WERI-Rb-1 (cell line): ENCODE measurements at regions not wholly inside any gene's neighbourhood (a gene's known extent, or its start where the extent isn't known, plus 50 kb on each side); places are given as distances from the start of the nearest gene placed in this dataset.
"Not testable (repeated sequence)": the region's sequence is repeated elsewhere in the genome, so short reads cannot be mapped to it uniquely, and the experiment has no call there.

Source experiments
- DNase-seq: peaks from one replicate; pipeline ENCODE4 v3.0.0-alpha.2; 2020
- H3K27ac ChIP-seq: fragments of 250-450 bp; sonication (Bioruptor Pico); 2 replicates; pipeline ENCODE4 v1.5.1; 2020; ENCODE audit warnings: mild to moderate bottlenecking, moderate library complexity
- H3K27me3 ChIP-seq: fragments of 250-450 bp; sonication (Bioruptor Pico); 2 replicates; pipeline ENCODE4 v1.5.1; 2021; ENCODE audit warnings: mild to moderate bottlenecking, low read depth, moderate library complexity; ENCODE audit not compliant: insufficient read depth, severe bottlenecking
- H3K36me3 ChIP-seq: fragments of 250-450 bp; sonication (Bioruptor Pico); 2 replicates; pipeline ENCODE4 v1.5.1; 2020; ENCODE audit warnings: mild to moderate bottlenecking, moderate library complexity
- H3K4me3 ChIP-seq: 2 replicates; pipeline ENCODE4 v1.5.1; 2011; ENCODE audit warnings: low read depth, mild to moderate bottlenecking, control low read depth, low read length
- H3K9me3 ChIP-seq: fragments of 250-450 bp; sonication (Bioruptor Pico); 2 replicates; pipeline ENCODE4 v1.5.1; 2021; ENCODE audit warnings: mild to moderate bottlenecking, moderate library complexity; ENCODE audit not compliant: severe bottlenecking
- TF ChIP-seq, protein P1 (sequence below): IDR thresholded peaks from 2 replicates; pipeline ENCODE4 v1.5.1; 2011; ENCODE audit warnings: low read depth, mild to moderate bottlenecking, control low read depth, inconsistent platforms, low read length

DNA sequence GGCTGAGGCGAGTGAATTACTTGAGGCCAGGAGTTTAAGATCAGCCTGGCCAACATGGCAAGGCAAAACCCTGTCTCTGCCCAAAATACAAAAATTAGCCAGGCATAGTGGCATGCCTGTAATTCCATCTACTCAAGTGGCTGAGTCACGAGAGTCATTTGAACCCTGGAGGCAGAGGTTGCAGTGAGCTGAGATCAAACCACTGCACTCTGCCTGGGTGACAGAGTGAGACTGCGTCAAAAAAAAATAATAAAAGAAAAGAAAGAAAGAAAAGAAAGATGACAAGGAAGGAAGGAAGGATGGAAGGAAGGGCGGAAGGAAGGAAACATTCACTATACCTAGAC is 159.6 kb upstream of the CNOT2 start:
- no peaks in the 10 kb centered on the region for H3K36me3 ChIP-seq
- no peaks in the 10 kb centered on the region for H3K9me3 ChIP-seq
- H3K4me3 ChIP-seq: no peak overlapping the region
- no peak for DNase-seq
- TF ChIP-seq, protein P1, sequence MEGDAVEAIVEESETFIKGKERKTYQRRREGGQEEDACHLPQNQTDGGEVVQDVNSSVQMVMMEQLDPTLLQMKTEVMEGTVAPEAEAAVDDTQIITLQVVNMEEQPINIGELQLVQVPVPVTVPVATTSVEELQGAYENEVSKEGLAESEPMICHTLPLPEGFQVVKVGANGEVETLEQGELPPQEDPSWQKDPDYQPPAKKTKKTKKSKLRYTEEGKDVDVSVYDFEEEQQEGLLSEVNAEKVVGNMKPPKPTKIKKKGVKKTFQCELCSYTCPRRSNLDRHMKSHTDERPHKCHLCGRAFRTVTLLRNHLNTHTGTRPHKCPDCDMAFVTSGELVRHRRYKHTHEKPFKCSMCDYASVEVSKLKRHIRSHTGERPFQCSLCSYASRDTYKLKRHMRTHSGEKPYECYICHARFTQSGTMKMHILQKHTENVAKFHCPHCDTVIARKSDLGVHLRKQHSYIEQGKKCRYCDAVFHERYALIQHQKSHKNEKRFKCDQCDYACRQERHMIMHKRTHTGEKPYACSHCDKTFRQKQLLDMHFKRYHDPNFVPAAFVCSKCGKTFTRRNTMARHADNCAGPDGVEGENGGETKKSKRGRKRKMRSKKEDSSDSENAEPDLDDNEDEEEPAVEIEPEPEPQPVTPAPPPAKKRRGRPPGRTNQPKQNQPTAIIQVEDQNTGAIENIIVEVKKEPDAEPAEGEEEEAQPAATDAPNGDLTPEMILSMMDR: no peak
- H3K27me3 ChIP-seq: no peaks in the 10 kb centered on the region
- H3K27ac ChIP-seq: no peak overlapping the region

DNA sequence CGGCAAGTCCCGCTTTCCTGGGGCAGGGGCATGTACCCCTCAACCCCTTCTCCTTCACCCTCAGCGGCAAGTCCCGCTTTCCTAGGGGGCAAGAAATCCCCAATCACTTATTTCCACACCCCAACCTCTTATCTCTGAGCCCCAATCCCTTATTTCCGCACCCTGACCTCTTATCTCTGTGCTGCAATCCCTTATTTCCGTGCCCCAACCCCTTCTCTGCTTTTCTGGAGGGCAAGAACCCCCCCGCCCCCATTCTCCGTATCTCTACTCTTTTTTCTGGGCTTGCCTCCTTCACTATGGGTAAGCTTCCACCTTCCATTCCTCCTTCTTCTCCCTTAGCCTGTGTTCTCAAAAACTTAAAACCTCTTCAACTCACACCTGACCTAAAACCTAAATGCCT is 156.9 kb upstream of the CNOT2 start:
- H3K27me3 ChIP-seq, DNase-seq, H3K9me3 ChIP-seq, H3K27ac ChIP-seq, H3K36me3 ChIP-seq, H3K4me3 ChIP-seq: not testable (repeated sequence)

DNA sequence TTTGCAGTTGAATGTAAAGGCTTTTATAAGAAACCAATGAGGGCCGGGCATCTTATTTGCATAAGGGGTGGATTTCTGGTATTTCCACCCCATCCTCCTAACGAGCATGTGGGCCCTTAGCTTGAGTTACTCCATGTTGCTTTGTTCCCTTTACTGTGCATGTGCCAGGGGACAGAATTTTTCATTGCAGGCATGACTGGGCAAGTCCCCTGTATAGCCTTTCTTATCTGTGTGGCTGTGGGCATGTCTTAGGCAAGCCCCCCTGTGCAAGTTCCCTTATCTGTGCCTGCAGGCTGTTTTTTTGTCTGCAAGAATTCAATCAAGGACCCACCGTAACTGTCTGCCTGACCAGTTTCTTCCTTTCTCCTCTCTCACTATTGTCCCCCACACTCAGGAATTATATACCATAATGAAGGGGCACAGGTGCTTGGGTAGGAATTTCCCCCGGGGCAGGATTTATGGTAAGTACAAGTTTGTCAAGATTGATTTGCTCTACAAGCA is 152.2 kb upstream of the CNOT2 start:
- no peaks in the 10 kb centered on the region for H3K27me3 ChIP-seq
- DNase-seq: no peak
- H3K36me3 ChIP-seq: no peaks in the 10 kb centered on the region
- H3K4me3 ChIP-seq: no peak overlapping the region
- peak overlapping the region; percentile 39 for H3K27ac ChIP-seq
- TF ChIP-seq, protein P1: no peak
- H3K9me3 ChIP-seq: no peaks in the 10 kb centered on the region

DNA sequence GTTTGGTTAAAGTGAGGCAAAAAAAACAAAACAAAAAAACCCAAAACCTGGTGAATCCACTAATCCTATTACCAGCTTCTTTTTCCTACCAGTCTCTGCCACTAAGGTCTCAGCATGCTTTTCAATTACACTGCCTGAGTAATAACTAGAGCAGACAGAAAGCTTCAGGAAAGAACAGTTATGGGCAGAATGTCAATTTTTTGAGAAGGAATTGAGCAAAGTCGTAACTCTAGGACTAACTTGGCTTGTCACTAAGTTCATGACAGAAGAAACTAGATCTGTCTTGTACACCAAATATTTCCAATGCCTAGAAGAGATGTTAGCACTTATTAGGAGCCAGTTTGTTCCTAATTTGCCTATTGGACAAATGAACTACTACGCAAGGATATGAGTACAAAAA is 148.8 kb upstream of the CNOT2 start:
- H3K27ac ChIP-seq: no peak overlapping the region
- TF ChIP-seq, protein P1: no peak
- no peaks in the 10 kb centered on the region for H3K9me3 ChIP-seq

DNA sequence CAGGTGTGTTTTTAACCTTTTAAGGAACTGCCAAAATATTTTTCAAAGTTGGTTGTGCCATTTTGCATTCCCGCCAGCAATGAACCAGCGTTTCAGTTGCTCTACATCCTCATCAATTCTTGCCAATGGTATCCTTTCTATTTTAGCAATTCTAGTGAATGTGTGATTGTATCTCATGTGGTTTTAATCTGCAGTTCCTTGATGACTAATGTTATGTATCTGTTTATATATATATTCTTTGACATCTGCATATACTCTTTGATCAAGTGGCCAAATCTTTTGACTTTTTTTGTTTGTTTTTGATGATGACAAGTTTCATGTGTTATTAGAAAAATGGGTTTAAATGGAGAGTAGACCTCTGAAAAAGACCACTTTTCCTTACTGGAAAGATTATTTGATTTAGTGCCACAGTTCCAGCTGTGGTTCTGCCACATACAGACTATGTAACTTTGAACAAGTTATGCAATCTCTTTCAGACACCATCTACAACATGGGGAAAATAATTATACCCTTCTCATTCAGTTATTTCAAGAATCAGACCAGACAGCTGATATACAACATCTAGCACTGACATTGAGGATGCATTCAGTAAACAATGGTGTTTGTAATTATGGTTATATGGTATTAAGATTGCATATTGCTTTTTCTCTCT is 146.3 kb upstream of the CNOT2 start:
- Histone ChIP-seq H3K9me3 (no peaks in the 10 kb centered on the region), H3K4me3 (no peak overlapping the region), H3K27ac (no peak overlapping the region), H3K27me3 (no peaks in the 10 kb centered on the region), H3K36me3 (no peaks in the 10 kb centered on the region)
- TF ChIP-seq, protein P1: no peak
- no peak for DNase-seq

More for the DNA sequence above, 148.8 kb upstream of the CNOT2 start:
- Histone ChIP-seq H3K4me3 (no peak overlapping the region), H3K36me3 (no peaks in the 10 kb centered on the region), H3K27me3 (no peaks in the 10 kb centered on the region)
- DNase-seq: no peak

DNA sequence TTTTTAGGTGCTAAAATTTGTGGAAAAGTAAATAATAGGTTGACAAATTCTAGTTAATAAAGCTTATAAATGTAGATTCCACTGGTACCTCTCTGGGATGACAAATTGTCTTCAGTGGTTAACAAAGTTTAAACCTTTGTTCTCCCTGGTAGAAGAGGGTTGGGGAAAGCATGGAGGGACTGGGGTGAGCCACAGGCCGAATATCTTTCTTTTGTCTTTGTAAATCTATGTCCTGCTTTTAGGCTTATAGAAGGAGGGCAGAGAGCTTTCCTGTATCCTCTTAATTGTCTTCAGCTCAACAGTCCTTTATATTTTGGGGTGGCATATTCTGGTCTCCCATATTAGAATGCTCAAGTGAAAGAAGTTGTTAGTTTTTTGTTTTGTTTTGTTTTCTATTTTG is 142.2 kb upstream of the CNOT2 start:
- DNase-seq: no peak
- TF ChIP-seq, protein P1: no peak
- Histone ChIP-seq H3K36me3 (no peaks in the 10 kb centered on the region), H3K4me3 (no peak overlapping the region), H3K27me3 (no peaks in the 10 kb centered on the region), H3K27ac (no peak overlapping the region), H3K9me3 (no peaks in the 10 kb centered on the region)
